BLaER1 treated with 17β-estradiol and CSF1 and Interleukin-3, amounts not matched to agents 10 nM and 100 nM (cell line): ENCODE measurements at regions not wholly inside any gene's neighbourhood (a gene's known extent, or its start where the extent isn't known, plus 50 kb on each side); places are given as distances from the start of the nearest gene placed in this dataset.

ENCODE experiments used
- H3K27ac ChIP-seq, 11 experiments: shearing (Covaris generic); formaldehyde crosslinking; 2 replicates each; pipeline ENCODE4 v1.8.1; 2022
- H3K27me3 ChIP-seq, 11 experiments: shearing (Covaris generic); formaldehyde crosslinking; 2 replicates each; pipeline ENCODE4 v1.8.1; 2022
- H3K36me3 ChIP-seq, 11 experiments: shearing (Covaris generic); formaldehyde crosslinking; 2 replicates each; pipeline ENCODE4 v1.8.1; 2022
- H3K4me1 ChIP-seq, 10 experiments: shearing (Covaris generic); formaldehyde crosslinking; 2 replicates each; pipeline ENCODE4 v1.8.1; 2022
- H3K4me2 ChIP-seq, 11 experiments: shearing (Covaris generic); formaldehyde crosslinking; 2 replicates each; pipeline ENCODE4 v1.8.1; 2022
- H3K4me3 ChIP-seq, 10 experiments: shearing (Covaris generic); formaldehyde crosslinking; 2 replicates each; pipeline ENCODE4 v1.8.1; 2022
- H3K9ac ChIP-seq, 11 experiments: shearing (Covaris generic); formaldehyde crosslinking; 2 replicates each; pipeline ENCODE4 v1.8.1; 2022
- H3K9me3 ChIP-seq, 11 experiments: shearing (Covaris generic); formaldehyde crosslinking; replicated peaks in 1 of 11; 2 replicates each; pipeline ENCODE4 v1.8.1; 2022
- H4K20me1 ChIP-seq, 11 experiments: shearing (Covaris generic); formaldehyde crosslinking; 2 replicates each; pipeline ENCODE4 v1.8.1; 2022
- Cebpa-rat ChIP-seq, 11 experiments: shearing (Covaris generic); IDR thresholded peaks; 2 replicates each; pipeline ENCODE4 v1.8.1; 2022

DNA sequence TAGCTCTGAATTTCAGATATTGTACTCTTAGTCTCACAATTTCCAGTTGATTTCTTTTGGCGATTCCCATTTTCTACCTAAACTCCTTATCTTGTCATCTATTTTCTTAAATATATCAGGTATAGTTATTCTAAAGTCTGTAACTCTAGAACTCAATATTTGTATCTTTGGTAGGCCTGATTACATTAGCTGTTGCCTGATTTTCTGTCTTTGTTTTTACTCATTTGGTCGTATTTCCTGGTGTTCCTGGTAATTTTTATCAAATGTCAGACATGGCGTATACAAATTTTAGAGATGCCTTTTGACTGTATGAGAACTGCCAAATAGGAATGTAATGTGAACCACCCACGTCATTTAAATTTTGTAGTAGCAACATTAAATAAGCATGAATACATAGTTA is 266.7 kb downstream of the ZNF536 start:
- Histone ChIP-seq H3K4me1 (no peaks in the 10 kb centered on the region), H3K36me3 (no peaks in the 10 kb centered on the region), H3K9me3 (peaks cover 7 to 22% (median 14%) of the 10 kb centered on the region in 11 experiments; a peak in 16 of 22 replicates), H3K27ac (no peak overlapping the region), H3K9ac (no peak overlapping the region), H3K4me3 (no peak overlapping the region), H3K27me3 (no peaks in the 10 kb centered on the region), H4K20me1 (no peaks in the 10 kb centered on the region), H3K4me2 (no peak overlapping the region)
- no peak for TF ChIP-seq Cebpa-rat (IDR thresholded peaks at IDR 0.05)

DNA sequence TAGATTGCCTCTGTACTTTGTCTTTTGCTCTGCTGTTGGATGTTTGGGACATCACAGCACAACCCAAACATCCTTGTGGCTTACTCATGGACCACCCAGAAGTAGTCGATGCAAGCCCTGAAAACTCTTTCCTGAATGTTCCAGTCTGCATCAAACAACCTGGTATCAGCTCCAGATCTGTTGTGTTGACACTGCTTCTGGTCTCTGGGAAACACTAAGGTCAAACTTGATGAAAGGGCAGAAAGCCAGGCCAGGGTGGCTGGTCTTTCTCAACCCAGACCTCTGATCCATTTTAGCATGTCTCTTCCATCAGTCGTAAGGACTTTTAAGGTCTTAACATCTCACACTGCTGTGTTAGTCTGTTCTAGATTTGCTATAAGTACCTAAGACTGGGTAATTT is 265.7 kb downstream of the ZNF536 start:
- Histone ChIP-seq H3K4me1 (no peaks in the 10 kb centered on the region), H3K4me3 (no peak overlapping the region), H3K36me3 (no peaks in the 10 kb centered on the region), H3K9me3 (peaks cover 7 to 22% (median 14%) of the 10 kb centered on the region in 11 experiments; a peak in 16 of 22 replicates), H3K4me2 (no peak overlapping the region), H4K20me1 (no peaks in the 10 kb centered on the region), H3K27me3 (no peaks in the 10 kb centered on the region), H3K9ac (no peak overlapping the region), H3K27ac (no peak overlapping the region)
- no peak for TF ChIP-seq Cebpa-rat (IDR thresholded peaks at IDR 0.05)

DNA sequence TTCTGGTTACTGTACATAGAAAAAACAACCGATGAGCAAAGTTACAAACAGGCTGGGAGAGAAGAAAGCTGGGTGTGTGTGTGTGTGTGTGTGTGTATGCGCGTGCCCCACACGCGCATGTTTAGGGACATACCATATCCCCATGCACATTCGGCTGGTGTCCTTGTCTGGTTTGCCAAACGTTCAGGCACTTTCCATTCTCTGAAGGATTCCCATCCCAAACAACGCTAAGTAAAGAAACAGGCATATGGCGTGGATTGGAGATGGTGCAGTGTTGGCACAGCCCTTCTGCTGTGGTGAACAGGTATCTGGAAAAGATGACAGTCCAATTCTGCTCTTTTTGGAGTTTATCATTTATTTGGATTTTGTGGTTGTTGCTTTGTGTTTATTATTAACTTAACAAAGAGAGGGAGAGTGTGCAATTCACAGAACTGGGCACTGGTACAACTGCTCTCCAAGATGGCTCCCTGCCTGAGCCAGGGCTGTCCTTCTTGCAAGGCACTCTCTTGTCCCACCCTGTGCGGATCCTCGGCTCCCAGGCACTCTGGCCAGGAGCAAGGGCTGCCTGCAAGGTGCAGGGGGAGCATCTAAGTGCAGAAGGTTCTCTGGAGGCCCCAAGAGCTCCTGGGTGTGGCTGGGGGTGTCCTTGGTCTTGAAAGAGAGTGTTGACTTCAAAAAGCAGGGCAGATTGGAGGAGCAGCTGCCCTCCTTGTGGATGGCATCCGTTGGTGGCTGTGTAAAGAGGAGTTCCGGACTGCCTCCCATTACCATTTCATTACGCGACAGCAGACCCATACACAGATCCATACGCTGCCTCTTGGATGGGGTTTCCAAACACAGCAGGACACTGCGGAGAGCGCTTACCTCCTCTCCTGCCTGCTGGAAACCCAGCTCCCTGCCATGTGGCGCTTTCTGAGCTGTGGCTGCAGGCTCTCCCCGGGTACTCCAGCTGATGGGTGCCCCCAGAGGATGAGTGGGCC is 263.1 kb downstream of the ZNF536 start:
- H3K27me3 ChIP-seq, result no peaks in the 10 kb centered on the region
- no peaks in the 10 kb centered on the region for H3K4me1 ChIP-seq
- no peak overlapping the region for H3K9ac ChIP-seq
- H3K4me2 ChIP-seq, result no peak overlapping the region
- H3K9me3 ChIP-seq, result peaks cover 7 to 22% (median 14%) of the 10 kb centered on the region in 11 experiments; a peak in 16 of 22 replicates
- H3K36me3 ChIP-seq, result no peaks in the 10 kb centered on the region
- no peaks in the 10 kb centered on the region for H4K20me1 ChIP-seq
- H3K27ac ChIP-seq, result no peak overlapping the region
- no peak for TF ChIP-seq Cebpa-rat (IDR thresholded peaks at IDR 0.05)
- no peak overlapping the region for H3K4me3 ChIP-seq

DNA sequence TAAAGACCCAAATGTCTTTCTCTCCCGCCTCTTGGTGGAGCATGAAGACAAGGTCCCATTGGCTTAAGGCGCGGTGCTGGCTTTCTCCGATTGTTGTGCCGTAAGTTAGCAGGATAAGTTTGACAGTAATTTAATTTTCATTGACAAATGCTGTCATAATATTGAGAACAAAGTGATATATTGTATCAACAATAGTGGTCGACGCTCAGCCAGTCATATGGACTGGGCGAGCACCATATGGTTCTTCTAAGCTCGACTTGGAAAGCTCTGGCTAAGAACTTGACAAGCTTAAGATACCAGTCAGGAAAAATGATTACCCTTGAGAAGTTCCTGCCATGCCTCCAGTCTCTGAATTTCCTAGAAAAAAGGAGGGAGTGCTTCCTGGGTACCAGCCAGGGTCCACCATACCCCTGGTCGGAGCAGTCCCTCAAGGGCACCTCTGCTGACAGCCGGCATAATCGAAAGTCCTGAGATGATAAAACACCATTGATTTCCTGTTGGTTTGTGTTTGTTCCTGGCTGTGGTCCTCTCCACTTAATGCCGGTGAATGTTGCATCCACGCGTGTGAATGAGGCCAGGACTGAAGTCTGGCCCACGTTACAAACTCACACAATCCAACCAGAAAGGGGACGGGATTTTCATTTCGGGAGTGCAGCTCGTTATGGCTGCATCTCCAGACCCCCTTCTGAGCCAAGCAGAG is 262.1 kb downstream of the ZNF536 start:
- no peaks in the 10 kb centered on the region for H3K4me1 ChIP-seq
- no peak overlapping the region for H3K27ac ChIP-seq
- H3K9me3 ChIP-seq, result peaks cover 7 to 17% (median 13%) of the 10 kb centered on the region in 11 experiments; a peak in 16 of 22 replicates
- no peak for TF ChIP-seq Cebpa-rat (IDR thresholded peaks at IDR 0.05)
- no peaks in the 10 kb centered on the region for H3K36me3 ChIP-seq
- H4K20me1 ChIP-seq, result no peaks in the 10 kb centered on the region
- H3K27me3 ChIP-seq, result no peaks in the 10 kb centered on the region
- H3K4me2 ChIP-seq, result no peak overlapping the region
- H3K4me3 ChIP-seq, result no peak overlapping the region
- H3K9ac ChIP-seq, result no peak overlapping the region

DNA sequence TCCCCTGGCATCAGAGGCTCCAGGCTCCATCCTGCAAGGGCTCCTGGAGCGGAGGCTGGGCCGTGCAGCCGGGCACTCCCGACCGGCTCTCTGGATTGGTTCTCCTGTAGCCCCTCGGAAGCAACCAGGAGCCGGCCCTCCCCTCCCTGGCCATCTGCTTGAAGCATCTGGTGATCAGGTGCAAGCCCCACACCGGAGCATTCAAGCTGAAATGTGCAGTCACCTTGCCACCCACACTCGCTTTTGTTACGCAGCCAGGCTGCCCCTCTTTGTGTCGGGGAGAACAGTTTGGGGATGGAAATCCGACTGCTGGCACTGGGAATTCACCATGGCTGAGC is 258.8 kb downstream of the ZNF536 start:
- Histone ChIP-seq H3K4me1 (no peaks in the 10 kb centered on the region), H3K9ac (no peak overlapping the region), H3K27ac (no peak overlapping the region), H4K20me1 (no peaks in the 10 kb centered on the region), H3K4me2 (no peak overlapping the region), H3K27me3 (no peaks in the 10 kb centered on the region), H3K36me3 (no peaks in the 10 kb centered on the region), H3K4me3 (no peak overlapping the region), H3K9me3 (no peaks in the 10 kb centered on the region)
- TF ChIP-seq Cebpa-rat (IDR thresholded peaks at IDR 0.05), result no peak

DNA sequence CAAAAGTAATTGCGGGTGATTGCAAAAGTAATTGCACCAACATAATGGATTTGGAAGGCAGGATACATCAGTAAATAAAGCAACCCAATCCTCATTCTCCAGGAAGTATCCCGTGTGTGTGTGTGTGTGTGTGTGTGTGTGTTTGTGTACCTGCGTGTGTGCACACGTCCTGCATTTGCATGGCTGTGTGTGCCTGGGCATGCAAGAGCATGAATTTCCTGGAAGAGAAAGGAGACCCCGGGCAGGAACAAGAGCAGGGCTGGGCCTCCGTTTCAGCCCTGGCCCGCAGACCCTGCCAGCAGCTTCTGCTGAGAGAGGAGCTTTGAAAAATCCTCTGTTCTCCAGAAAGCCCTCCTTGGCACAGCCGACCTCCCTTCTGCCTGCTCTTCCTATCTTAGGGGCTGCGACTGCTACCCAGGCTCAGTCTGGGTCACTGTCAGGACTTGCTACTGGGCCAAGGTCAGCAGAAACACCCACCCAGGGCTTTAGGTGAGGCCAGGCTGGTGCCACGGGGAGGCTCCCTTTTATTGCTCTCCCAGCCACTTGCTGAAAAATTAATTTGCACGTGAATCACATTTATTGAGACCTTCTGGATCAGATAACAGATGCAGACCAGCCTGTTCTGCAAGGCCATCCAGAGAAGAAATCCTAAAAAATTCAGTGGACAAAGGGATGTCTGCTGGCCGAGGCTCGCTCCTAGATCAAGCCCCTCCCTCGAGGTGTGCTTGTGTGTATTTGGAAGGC is 258.3 kb downstream of the ZNF536 start:
- Histone ChIP-seq H3K27me3 (no peaks in the 10 kb centered on the region), H3K4me1 (no peaks in the 10 kb centered on the region), H3K9me3 (peaks cover 0 to 2% (median 0%) of the 10 kb centered on the region in 11 experiments; a peak in 2 of 22 replicates), H3K27ac (no peak overlapping the region), H4K20me1 (no peaks in the 10 kb centered on the region), H3K4me3 (no peak overlapping the region), H3K4me2 (no peak overlapping the region), H3K36me3 (no peaks in the 10 kb centered on the region), H3K9ac (no peak overlapping the region)
- no peak for TF ChIP-seq Cebpa-rat (IDR thresholded peaks at IDR 0.05)

DNA sequence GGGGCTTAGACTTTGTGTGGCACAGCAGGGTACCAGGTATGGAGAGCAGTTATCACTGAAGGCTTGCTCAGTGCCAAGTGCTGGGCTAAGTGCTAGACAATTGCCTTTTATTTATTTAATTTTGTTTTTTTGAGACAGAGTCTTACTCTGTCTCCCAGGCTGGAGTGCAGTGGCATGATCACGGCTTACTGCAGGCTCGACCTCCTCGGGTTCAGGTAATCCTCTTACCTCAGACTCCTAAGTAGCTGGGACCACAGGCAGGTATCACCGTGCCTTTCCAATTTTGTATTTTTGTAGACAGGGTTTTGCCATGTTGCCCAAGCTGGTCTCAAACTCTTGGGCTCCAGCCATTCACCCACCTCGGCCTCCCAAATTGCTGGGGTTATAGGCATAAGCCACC is 256.9 kb downstream of the ZNF536 start:
- no peaks in the 10 kb centered on the region for H3K4me1 ChIP-seq
- H3K9ac ChIP-seq, result no peak overlapping the region
- no peak for TF ChIP-seq Cebpa-rat (IDR thresholded peaks at IDR 0.05)
- H3K27me3 ChIP-seq, result no peaks in the 10 kb centered on the region
- no peaks in the 10 kb centered on the region for H3K36me3 ChIP-seq
- H3K4me3 ChIP-seq, result no peak overlapping the region
- no peak overlapping the region for H3K4me2 ChIP-seq
- no peak overlapping the region for H3K27ac ChIP-seq
- H3K9me3 ChIP-seq, result peaks cover under 1 to 15% (median 11%) of the 10 kb centered on the region in 11 experiments; a peak in 19 of 22 replicates
- H4K20me1 ChIP-seq, result no peaks in the 10 kb centered on the region

DNA sequence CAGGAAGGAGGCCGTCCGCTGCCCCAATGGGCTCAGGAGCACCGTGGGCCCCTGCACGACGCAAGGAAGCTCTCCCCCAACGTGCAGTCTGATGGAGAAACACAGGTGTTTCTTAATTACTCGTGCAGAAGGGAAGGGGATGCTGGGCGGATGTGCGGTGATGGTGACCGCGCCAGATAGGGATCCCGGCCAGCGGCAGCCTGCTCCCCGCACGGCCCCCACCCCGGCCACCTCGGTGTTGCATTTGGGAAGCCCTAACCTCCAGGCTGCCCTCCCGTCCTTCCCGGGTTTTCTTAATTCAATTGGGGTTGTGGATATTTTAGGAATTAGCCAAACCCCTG is 254.4 kb downstream of the ZNF536 start:
- Histone ChIP-seq H3K4me2 (no peak overlapping the region), H3K27me3 (no peaks in the 10 kb centered on the region), H3K36me3 (no peaks in the 10 kb centered on the region), H3K4me1 (no peaks in the 10 kb centered on the region), H3K27ac (no peak overlapping the region), H3K9me3 (peaks cover 11 to 28% (median 23%) of the 10 kb centered on the region in 11 experiments), H3K9ac (no peak overlapping the region), H3K4me3 (no peak overlapping the region), H4K20me1 (no peaks in the 10 kb centered on the region)
- no peak for TF ChIP-seq Cebpa-rat (IDR thresholded peaks at IDR 0.05)

DNA sequence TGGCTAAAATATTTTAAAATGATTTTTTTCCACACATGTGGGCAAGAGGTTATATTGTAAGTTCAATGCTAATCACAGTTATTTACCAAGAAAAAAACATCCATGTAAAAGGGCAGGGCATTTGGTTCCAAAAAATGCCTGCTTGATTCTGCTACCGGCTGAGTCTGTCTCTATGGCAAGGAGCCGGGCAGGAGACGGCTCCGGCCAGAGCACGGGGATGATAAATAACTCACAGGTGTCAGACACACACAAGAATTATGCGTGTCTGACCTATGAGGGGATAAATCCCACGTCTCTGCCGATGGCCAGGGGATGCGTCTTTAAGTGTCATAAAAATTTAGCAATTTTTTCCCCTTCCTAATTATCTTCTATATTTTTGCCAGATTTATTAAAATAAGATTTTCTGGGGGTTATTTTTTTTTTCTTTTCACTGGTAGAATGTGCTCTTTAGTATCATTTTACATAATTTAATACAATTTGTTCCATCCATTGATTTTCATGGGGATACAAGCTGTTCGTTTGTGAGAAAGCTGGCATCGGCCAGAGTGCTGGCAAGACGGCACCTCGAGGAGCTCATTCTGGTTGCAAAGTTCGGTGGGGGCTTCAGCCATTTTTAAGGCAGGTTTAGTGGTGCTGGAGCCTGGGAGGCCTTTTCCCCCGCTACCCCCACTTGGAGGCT is 253.9 kb downstream of the ZNF536 start:
- no peaks in the 10 kb centered on the region for H3K36me3 ChIP-seq
- H3K9ac ChIP-seq, result no peak overlapping the region
- no peaks in the 10 kb centered on the region for H3K27me3 ChIP-seq
- no peaks in the 10 kb centered on the region for H4K20me1 ChIP-seq
- H3K4me1 ChIP-seq, result no peaks in the 10 kb centered on the region
- no peak overlapping the region for H3K4me2 ChIP-seq
- H3K4me3 ChIP-seq, result no peak overlapping the region
- peaks cover 11 to 28% (median 23%) of the 10 kb centered on the region in 11 experiments for H3K9me3 ChIP-seq
- TF ChIP-seq Cebpa-rat (IDR thresholded peaks at IDR 0.05), result no peak
- no peak overlapping the region for H3K27ac ChIP-seq
